Retinal pigment epithelial cell (primary cell): ENCODE measurements at regions not wholly inside any gene's neighbourhood (a gene's known extent, or its start where the extent isn't known, plus 50 kb on each side); places are given as distances from the start of the nearest gene placed in this dataset.
A peak's percentile ranks its signal among the peaks of the same experiment; 100 is the strongest.

Experiments used
- DNase-seq: peaks from one replicate; pipeline ENCODE4 v3.0.0-alpha.2; 2010; ENCODE audit warnings: low read depth
- H3K4me3 ChIP-seq: 2 replicates; pipeline ENCODE4 v1.5.1; 2011; ENCODE audit warnings: mild to moderate bottlenecking, low read length, control low read depth, moderate library complexity
- TF ChIP-seq, protein P1 (sequence below): conservative IDR thresholded peaks from 2 replicates; pipeline ENCODE4 v1.5.1; 2011; ENCODE audit warnings: low read depth, low read length, control low read depth, inconsistent platforms

DNA sequence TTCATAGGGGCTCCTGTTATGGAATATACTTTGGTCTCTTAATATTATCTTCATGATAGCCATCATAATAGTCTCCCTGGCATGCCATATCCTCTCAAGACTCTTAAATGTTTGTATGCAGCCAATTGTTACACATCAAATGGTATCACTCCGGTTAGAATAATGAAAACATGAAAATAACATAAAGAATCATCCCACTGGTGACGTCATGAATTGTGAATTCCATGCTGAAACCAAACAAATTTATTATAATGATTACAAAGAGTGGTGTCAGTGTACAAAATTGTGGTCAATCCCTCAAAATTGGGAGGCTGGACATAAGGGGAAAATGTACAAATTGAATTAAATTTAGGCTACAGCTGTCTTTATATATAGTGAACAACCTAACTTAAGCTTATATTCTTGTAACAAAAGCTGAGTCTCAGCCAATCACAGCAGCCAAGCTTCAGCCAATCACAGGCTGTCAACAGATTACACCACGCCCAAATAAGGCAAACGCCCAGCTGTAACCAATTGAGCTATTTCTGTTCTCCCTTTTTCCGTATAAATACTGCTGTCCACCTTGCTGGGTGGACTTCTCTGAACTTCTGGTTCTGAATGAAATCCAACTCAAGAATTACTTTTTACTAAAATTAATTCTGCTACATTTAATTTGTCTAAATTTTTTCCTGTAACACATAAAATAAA, 156.1 kb downstream of the CHD9NB start:
- TF ChIP-seq, protein P1, sequence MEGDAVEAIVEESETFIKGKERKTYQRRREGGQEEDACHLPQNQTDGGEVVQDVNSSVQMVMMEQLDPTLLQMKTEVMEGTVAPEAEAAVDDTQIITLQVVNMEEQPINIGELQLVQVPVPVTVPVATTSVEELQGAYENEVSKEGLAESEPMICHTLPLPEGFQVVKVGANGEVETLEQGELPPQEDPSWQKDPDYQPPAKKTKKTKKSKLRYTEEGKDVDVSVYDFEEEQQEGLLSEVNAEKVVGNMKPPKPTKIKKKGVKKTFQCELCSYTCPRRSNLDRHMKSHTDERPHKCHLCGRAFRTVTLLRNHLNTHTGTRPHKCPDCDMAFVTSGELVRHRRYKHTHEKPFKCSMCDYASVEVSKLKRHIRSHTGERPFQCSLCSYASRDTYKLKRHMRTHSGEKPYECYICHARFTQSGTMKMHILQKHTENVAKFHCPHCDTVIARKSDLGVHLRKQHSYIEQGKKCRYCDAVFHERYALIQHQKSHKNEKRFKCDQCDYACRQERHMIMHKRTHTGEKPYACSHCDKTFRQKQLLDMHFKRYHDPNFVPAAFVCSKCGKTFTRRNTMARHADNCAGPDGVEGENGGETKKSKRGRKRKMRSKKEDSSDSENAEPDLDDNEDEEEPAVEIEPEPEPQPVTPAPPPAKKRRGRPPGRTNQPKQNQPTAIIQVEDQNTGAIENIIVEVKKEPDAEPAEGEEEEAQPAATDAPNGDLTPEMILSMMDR, result no peak
- no peak for DNase-seq
- no peak overlapping the region for H3K4me3 ChIP-seq

DNA sequence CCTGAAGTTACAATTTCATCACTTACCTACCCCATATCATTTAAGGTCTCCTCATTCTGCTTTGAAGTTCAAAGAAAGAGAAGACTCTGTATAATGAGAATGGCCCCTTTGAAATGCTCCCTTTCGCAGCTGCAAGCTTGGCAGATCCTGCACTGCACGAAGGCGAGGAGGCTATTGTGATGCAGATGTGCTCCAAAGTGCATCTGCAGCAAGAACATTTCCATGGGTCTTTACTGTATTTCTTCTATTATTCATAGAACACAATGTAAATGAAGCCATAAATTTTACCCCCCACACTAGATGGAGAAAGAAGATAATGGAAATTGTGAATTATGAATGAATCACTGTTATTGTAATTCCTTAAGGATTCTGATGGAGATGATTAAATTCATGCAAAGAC, 178.7 kb downstream of the CHD9NB start:
- TF ChIP-seq, protein P1, result no peak
- no peak overlapping the region for H3K4me3 ChIP-seq
- DNase-seq, result no peak

DNA sequence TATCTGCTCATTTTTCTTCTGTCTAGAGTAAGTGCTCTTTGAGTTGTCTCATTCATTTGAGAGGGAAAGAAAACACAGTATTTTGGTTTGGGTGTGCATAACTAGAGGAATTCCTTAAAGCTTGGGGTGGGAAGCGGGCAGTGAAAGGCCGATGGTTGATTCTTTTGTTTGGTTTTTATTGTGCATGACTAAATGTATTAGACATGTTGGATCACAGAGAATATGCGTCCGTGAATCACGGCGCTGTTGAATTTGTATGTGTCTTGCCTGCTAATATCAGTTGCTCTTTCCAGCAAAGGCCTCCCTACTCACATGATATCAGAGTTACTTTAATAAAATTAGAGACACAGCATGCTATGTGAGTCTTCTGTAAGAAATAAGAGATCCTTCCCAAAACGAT, 180.0 kb downstream of the CHD9NB start:
- DNase-seq, result no peak
- no peak overlapping the region for H3K4me3 ChIP-seq
- TF ChIP-seq, protein P1, result no peak

DNA sequence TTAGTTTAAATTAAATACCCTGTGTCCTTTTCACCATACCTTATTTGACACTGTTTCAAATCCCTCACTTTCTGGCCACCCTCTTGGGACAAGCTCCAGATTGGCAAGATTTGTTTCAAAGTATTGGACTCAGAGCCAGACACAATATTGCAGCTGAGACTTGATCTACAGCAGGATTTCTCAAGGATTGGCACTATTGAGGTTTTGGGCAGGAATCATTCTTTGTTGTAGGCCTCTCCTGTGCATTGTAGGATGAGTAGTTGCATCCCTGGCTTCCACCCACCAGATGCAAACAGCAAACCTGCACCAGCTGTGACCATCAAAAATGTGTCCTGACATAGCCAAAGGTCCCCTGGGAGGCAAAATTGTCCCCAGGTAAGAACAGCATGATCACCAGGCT, 181.2 kb downstream of the CHD9NB start:
- TF ChIP-seq, protein P1, result no peak

DNA sequence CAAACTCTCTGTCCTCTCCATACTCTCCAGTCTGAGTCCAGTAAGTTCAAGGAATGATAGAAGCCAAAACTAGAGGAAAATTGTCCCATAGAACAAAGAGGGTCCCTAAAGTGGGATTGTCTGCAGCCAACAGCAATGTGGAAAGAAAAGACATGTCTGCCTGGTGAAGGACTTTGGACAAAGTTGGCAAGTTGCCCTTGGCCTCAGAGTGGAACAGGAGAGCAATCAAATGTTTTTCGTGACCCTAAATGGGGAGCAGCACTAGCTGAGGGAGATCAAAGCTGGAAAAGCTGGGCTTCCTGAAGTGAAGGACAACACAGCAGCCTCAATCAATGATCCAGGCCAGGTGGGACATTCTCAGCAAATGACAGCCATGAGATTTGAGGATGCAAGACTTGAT, 183.5 kb downstream of the CHD9NB start:
- DNase-seq, result no peak
- no peak overlapping the region for H3K4me3 ChIP-seq
- TF ChIP-seq, protein P1, result no peak

More for the DNA sequence above, 181.2 kb downstream of the CHD9NB start:
- DNase-seq, result no peak
- H3K4me3 ChIP-seq, result no peak overlapping the region

DNA sequence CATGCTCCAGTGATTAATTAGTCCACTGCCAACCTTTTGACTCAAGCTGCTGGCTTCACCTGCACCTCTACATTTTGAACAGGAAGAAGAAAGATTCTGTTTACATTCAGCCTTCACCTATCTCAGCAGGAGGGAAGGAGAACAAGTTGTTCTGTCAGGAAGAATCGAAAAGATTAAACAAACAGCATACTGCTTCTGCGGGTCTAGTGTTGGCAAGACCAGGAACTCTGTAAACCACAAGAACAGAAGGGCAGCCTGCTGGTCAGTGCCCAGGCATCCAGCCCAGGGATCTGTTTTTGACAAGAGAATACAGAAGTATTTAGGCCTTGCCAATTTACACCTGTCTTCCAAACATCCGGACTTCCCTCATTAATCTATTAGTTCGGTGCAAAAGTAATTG, 189.7 kb downstream of the CHD9NB start:
- DNase-seq, result no peak
- TF ChIP-seq, protein P1, result no peak
- H3K4me3 ChIP-seq, result no peak overlapping the region

DNA sequence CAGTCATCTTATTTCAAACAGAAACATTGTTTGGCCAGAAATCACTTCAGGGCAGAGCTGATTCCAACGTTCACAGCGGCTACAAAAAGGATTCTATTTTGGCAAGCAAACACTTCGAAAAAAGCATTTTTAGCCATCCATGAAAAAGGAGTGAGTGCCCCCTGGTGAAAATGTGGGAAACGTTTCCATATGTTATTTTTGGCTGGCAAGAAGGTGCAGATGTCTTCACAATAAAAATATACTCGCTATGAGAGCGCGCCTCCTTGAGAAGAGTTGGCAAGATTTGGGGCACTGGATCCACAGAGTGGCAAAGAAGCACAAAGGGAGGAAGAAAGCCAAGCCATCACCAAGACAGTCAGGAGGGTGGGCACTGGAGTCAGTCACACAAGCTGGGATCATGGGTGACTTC, 191.1 kb downstream of the CHD9NB start:
- peak; percentile 3 for DNase-seq
- no peak overlapping the region for H3K4me3 ChIP-seq
- TF ChIP-seq, protein P1, result peak; percentile 59
